ENCODE measurements at regions not wholly inside any gene's neighbourhood (a gene's known extent, or its start where the extent isn't known, plus 50 kb on each side); places are given as distances from the start of the nearest gene placed in this dataset.

GRCh38 chr2:14806613-14807012, 174.1 kb downstream of the LRATD1 start (continued):
- TF ChIP-seq, protein P1, sequence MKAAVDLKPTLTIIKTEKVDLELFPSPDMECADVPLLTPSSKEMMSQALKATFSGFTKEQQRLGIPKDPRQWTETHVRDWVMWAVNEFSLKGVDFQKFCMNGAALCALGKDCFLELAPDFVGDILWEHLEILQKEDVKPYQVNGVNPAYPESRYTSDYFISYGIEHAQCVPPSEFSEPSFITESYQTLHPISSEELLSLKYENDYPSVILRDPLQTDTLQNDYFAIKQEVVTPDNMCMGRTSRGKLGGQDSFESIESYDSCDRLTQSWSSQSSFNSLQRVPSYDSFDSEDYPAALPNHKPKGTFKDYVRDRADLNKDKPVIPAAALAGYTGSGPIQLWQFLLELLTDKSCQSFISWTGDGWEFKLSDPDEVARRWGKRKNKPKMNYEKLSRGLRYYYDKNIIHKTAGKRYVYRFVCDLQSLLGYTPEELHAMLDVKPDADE (IDR thresholded peaks at IDR 0.05): no peak
- no peak for TF ChIP-seq JUNB (IDR thresholded peaks at IDR 0.05; ENCODE audit: unreplicated experiment)
- no peak for TF ChIP-seq STAT1 (IDR thresholded peaks at IDR 0.05; ENCODE audit: unreplicated experiment)
- TF ChIP-seq NANOG (IDR thresholded peaks at IDR 0.05; ENCODE audit: borderline replicate concordance): no peak
- TF ChIP-seq REST (IDR thresholded peaks at IDR 0.05; ENCODE audit: unreplicated experiment): no peak
- TF ChIP-seq CREB1 (CRISPR knock-in tag; IDR thresholded peaks at IDR 0.05; ENCODE audit: low read depth): no peak
- TF ChIP-seq EZH2 (IDR thresholded peaks at IDR 0.05; ENCODE audit: low read depth, unreplicated experiment): no peak
- TF ChIP-seq EZH2phosphoT487 (IDR thresholded peaks at IDR 0.05; ENCODE audit: unreplicated experiment): no peak
- no peak for TF ChIP-seq ZNF331 (CRISPR knock-in tag; IDR thresholded peaks at IDR 0.05; ENCODE audit: low read depth)
- no peak for TF ChIP-seq ZNF114 (CRISPR knock-in tag; IDR thresholded peaks at IDR 0.05)
- no peak for TF ChIP-seq POLR2AphosphoS5 (IDR thresholded peaks at IDR 0.05; ENCODE audit: low read depth)
- TF ChIP-seq, protein P2, sequence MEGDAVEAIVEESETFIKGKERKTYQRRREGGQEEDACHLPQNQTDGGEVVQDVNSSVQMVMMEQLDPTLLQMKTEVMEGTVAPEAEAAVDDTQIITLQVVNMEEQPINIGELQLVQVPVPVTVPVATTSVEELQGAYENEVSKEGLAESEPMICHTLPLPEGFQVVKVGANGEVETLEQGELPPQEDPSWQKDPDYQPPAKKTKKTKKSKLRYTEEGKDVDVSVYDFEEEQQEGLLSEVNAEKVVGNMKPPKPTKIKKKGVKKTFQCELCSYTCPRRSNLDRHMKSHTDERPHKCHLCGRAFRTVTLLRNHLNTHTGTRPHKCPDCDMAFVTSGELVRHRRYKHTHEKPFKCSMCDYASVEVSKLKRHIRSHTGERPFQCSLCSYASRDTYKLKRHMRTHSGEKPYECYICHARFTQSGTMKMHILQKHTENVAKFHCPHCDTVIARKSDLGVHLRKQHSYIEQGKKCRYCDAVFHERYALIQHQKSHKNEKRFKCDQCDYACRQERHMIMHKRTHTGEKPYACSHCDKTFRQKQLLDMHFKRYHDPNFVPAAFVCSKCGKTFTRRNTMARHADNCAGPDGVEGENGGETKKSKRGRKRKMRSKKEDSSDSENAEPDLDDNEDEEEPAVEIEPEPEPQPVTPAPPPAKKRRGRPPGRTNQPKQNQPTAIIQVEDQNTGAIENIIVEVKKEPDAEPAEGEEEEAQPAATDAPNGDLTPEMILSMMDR (conservative IDR thresholded peaks at IDR 0.05; ENCODE audit: low read depth in 2 of 2): no peak

DNA sequence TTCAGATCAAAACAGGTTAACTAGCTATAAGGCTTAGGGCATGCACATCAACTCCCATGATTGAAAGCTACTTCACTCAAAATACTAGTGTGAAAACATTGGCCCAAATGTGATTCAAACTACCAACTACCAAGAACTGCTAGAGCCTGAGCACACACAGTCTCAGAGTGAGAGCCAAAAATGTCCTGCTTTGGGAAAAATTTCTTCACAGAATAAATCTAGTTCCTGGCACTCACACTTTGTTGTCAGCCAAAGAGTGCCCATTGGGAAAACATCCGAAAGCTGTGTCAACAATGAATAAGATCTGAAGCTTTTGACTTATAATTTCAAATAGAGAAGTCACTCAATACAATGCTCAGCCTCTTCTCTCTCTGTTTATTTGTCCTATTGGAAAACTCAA, 182.7 kb downstream of the LRATD1 start:
- no peaks in the 10 kb centered on the region for H3F3A ChIP-seq (replicated peaks; ENCODE audit: low read depth)
- no peaks in the 10 kb centered on the region for H3K4me1 ChIP-seq (ENCODE audit: insufficient read depth)
- no peak overlapping the region for H2AFZ ChIP-seq
- no peaks in the 10 kb centered on the region for H3K4me1 Mint-ChIP-seq
- DNase-seq (ENCODE audit: low spot score): no peak
- H3K27ac Mint-ChIP-seq: no peak overlapping the region
- H3K79me2 ChIP-seq (replicated peaks; ENCODE audit: insufficient read depth): no peaks in the 10 kb centered on the region
- H3K36me3 Mint-ChIP-seq (ENCODE audit: low read depth): peaks cover 4% of the 10 kb centered on the region; the same call in 2 of the 3 replicates
- ATAC-seq: no peak
- peaks cover 3% of the 10 kb centered on the region; the same call in 1 of the 2 replicates for H3K36me3 ChIP-seq (ENCODE audit: insufficient read depth)
- no peak overlapping the region for H3K4me2 ChIP-seq
- H3K27me3 ChIP-seq (ENCODE audit: insufficient read depth): no peaks in the 10 kb centered on the region
- H3K9me3 Mint-ChIP-seq: peaks cover 26% of the 10 kb centered on the region
- H4K20me1 ChIP-seq (replicated peaks; ENCODE audit: insufficient read depth): no peaks in the 10 kb centered on the region
- H3K4me3 ChIP-seq: no peak overlapping the region
- H3K9me2 ChIP-seq (ENCODE audit: insufficient read depth): no peaks in the 10 kb centered on the region
- no peak overlapping the region for H3K4me3 Mint-ChIP-seq
- TF ChIP-seq, protein P2 (conservative IDR thresholded peaks at IDR 0.05; ENCODE audit: low read depth in 2 of 2): no peak
- TF ChIP-seq ZNF114 (CRISPR knock-in tag; IDR thresholded peaks at IDR 0.05): no peak
- no peak for TF ChIP-seq POLR2AphosphoS5 (IDR thresholded peaks at IDR 0.05; ENCODE audit: low read depth)
- TF ChIP-seq REST (IDR thresholded peaks at IDR 0.05; ENCODE audit: unreplicated experiment): no peak
- TF ChIP-seq EZH2 (IDR thresholded peaks at IDR 0.05; ENCODE audit: low read depth, unreplicated experiment): no peak
- H3K27ac ChIP-seq (ENCODE audit: low read depth): no peak overlapping the region
- H3K27me3 Mint-ChIP-seq (ENCODE audit: insufficient read depth, low read depth, poor library complexity): no peaks in the 10 kb centered on the region

Measured in GM23338 (cell line).